ENCODE measurements at regions not wholly inside any gene's neighbourhood (a gene's known extent, or its start where the extent isn't known, plus 50 kb on each side); places are given as distances from the start of the nearest gene placed in this dataset.

DNA sequence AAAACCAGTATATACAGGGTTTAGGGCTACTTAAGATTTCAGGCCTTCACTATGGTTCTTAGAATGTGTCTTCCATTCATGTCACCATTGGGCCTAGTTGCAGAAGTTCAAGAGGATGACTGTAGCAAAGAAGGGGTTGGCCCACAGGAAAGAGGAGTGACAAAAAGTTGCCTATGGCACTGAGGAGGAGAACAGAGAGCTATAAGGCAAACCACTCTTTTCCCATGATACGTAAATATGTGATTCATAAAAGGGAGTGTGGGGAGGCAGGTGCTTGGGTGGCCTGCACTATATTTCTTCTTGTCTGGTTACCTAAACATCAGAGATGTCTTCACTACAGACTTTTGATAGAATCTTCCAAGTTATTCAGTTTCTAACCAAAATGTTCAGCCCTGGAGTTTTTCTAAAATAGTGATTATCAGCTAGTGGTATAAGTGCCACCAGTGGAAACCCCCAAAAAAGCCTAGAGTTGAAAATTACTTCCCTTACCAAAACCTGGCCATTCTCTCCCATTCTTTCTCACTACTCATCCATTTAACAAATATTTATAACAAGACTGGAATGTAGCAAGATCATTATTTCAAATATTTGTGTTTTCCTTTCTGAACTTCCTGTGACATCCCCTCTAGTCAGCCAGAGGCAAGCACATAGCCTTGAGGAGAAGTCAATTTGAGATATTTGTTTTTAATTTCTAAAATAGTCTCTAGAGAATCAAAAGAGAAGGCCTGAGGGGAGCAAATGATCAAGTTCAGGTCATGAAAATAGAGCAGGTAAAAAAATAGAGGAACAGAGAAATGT is 367.4 kb downstream of the EFNA5 start:
- no peak for ATAC-seq (ENCODE audit: low read depth)
- no peaks in the 10 kb centered on the region for H3K36me3 Mint-ChIP-seq
- no peak for DNase-seq (ENCODE audit: low spot score in 2 of 2)

DNA sequence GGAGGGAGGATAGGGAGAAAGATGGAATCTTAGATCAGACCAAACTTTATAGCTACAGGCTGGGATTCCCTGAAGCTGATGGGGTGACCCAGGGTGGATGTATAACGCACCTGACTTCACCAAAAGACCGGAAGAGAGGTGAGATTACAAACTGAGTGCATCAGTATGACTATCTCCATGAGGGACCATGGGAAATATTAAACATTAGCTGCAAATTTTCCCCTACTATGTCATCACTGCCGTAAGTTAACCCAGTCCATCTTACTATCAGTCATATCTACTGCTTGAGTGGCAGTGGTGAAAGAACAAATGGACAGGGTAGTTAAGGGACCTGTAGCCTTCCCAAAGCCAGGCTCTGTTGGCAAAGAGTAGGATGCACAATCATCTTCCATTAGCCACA is 368.3 kb downstream of the EFNA5 start:
- Mint-ChIP-seq H3K9me3 (no peaks in the 10 kb centered on the region), H3K36me3 (no peaks in the 10 kb centered on the region), H3K27ac (no peak overlapping the region), H3K27me3 (peaks cover 6% of the 10 kb centered on the region), H3K4me1 (no peaks in the 10 kb centered on the region), H3K4me3 (no peak overlapping the region)
- ATAC-seq (ENCODE audit: low read depth) = no peak
- DNase-seq (ENCODE audit: low spot score in 2 of 2) = no peak

More for the DNA sequence above, 367.4 kb downstream of the EFNA5 start:
- no peaks in the 10 kb centered on the region for H3K4me1 Mint-ChIP-seq
- no peaks in the 10 kb centered on the region for H3K9me3 Mint-ChIP-seq
- H3K4me3 Mint-ChIP-seq = no peak overlapping the region
- H3K27me3 Mint-ChIP-seq = peaks cover 1% of the 10 kb centered on the region
- no peak overlapping the region for H3K27ac Mint-ChIP-seq

DNA sequence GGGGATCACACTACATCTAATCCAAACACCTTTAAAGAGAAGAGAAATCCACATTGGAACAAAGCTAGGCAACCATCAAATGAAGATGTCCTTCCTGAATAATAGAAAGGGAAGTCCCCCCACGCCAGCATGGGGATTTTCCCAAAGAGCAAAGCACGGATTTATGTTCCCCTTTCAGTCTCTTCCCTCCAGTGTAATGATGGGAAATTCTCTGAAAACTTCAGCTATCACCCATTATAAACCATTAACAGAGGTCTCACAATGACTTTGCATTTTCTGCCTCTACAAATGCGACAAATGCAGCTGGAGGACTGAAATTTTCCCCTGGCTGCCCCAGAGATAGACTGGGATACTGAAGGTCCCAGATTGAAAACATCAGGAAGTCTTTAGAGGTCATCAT is 368.7 kb downstream of the EFNA5 start:
- Mint-ChIP-seq H3K4me3 (no peak overlapping the region), H3K9me3 (no peaks in the 10 kb centered on the region), H3K36me3 (no peaks in the 10 kb centered on the region), H3K27me3 (peaks cover 6% of the 10 kb centered on the region), H3K4me1 (no peaks in the 10 kb centered on the region), H3K27ac (no peak overlapping the region)
- ATAC-seq (ENCODE audit: low read depth) = no peak
- no peak for DNase-seq (ENCODE audit: low spot score in 2 of 2)

DNA sequence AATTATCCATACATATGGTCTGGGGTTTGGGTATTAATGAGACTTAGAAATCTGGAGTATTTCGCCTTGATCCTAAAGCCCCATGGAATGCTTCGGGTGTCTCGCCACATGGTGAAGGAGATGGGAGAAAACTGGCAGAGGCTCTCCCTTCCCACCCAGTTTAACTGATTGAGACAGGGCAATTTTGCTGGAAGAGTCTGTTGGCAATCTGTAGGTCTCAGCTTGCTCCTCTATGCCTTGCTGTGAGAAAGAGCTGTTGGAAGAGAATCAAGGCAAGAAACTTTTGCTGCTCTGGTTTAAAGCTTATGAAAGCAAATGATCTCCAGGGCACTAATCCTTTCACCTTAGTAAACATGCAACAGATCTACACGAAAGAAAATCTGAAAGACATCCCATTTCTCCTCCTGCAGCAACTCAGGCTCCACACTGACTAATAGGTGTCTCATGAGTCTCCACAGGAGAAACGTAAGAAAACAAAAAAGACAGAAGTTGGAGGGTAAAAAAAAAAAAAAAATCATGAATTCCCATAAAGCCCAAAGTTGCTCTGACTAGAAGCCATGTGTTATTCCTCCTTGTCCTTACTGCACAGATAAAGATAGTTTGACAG is 369.9 kb downstream of the EFNA5 start:
- Mint-ChIP-seq H3K9me3 (no peaks in the 10 kb centered on the region), H3K4me1 (no peaks in the 10 kb centered on the region), H3K36me3 (no peaks in the 10 kb centered on the region), H3K4me3 (no peak overlapping the region), H3K27me3 (peaks cover 5% of the 10 kb centered on the region), H3K27ac (no peak overlapping the region)
- ATAC-seq (ENCODE audit: low read depth) (no peak), DNase-seq (ENCODE audit: low spot score in 2 of 2) (no peak)

DNA sequence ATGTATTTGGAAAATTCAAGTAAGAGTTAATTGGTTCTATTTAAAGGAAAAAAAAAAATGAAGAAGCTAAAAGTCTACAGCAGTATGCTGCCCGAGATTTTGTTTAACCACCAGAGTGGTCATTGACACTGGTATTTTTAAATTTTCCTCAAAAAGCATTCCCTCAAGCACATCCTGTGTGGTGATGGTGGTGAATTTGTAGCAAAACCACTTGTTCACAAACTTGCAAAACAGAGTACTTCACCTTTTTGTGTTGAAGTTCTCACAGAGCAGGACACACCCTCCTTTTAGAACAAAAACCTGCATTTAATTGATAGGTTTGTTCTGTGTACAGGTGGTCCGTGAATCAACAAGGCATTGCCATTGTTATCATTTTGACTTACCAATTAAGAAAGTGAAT is 374.2 kb downstream of the EFNA5 start:
- DNase-seq (ENCODE audit: low spot score in 2 of 2) = no peak
- Mint-ChIP-seq H3K9me3 (no peaks in the 10 kb centered on the region), H3K36me3 (no peaks in the 10 kb centered on the region), H3K4me1 (no peaks in the 10 kb centered on the region), H3K27me3 (peaks cover 5% of the 10 kb centered on the region), H3K4me3 (no peak overlapping the region), H3K27ac (no peak overlapping the region)
- no peak for ATAC-seq (ENCODE audit: low read depth)

DNA sequence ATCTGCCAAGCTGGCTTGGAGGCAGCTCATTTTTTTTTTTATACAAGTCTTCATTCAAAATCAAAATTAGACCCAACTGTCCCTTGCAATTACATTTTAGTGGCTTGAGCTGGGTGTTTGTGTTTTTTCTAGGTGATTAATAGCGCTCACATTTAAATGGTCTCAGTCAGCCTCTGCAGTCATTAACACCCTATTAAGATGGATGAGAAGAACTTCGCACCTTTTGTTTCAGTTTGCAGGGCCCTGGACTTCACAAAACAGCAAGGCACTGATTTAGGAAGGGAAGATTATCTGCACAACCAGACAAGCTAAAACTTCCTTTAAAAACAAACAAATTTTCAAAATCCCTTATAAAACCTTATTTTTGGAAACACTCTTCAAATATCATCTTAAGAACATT is 374.8 kb downstream of the EFNA5 start:
- H3K4me3 Mint-ChIP-seq = no peak overlapping the region
- DNase-seq (ENCODE audit: low spot score in 2 of 2) = no peak
- H3K36me3 Mint-ChIP-seq = no peaks in the 10 kb centered on the region
- ATAC-seq (ENCODE audit: low read depth) = no peak
- H3K27me3 Mint-ChIP-seq = peaks cover 5% of the 10 kb centered on the region
- no peaks in the 10 kb centered on the region for H3K4me1 Mint-ChIP-seq
- H3K9me3 Mint-ChIP-seq = no peaks in the 10 kb centered on the region
- H3K27ac Mint-ChIP-seq = no peak overlapping the region

DNA sequence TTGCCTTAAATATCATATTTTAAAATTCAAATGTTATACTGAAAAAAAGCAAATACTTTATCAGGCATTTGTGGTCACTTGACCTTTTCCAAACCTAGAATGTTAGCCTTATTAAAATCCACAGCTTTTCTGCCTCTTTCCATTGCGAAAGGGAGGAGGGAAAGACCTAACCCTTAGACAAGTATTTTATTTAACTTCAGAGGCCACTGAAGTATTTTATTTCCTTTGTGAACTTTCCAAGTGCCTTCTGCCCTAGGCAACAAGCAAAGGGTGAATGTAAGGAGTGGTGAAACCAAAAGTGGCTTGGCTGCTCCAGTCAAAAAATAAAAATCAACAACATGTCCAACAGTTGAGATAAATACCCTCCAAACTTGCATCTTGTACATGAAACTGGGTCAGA is 376.1 kb downstream of the EFNA5 start:
- peaks cover 5% of the 10 kb centered on the region for H3K27me3 Mint-ChIP-seq
- H3K27ac Mint-ChIP-seq = no peak overlapping the region
- no peaks in the 10 kb centered on the region for H3K36me3 Mint-ChIP-seq
- H3K4me3 Mint-ChIP-seq = no peak overlapping the region
- no peaks in the 10 kb centered on the region for H3K4me1 Mint-ChIP-seq
- DNase-seq (ENCODE audit: low spot score in 2 of 2) (no peak), ATAC-seq (ENCODE audit: low read depth) (no peak)
- no peaks in the 10 kb centered on the region for H3K9me3 Mint-ChIP-seq

DNA sequence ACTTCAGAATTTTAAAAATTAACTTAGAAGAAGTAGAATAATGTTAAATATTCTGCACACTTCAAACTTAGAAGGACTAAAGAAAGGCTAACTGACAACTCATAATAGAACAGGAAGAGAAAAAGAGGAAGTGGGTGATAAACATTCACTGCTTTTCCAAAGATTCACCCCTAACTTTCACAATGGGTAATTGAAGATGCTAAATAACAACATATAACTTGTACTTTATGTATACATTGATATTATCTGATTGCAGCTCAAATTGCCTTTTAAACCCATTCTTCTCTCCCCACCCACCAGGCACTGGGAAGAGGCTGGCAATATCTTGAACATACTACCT is 376.6 kb downstream of the EFNA5 start:
- no peaks in the 10 kb centered on the region for H3K36me3 Mint-ChIP-seq
- peaks cover 3% of the 10 kb centered on the region for H3K4me1 Mint-ChIP-seq
- H3K27ac Mint-ChIP-seq = no peak overlapping the region
- no peaks in the 10 kb centered on the region for H3K9me3 Mint-ChIP-seq
- no peak overlapping the region for H3K4me3 Mint-ChIP-seq
- peaks cover 7% of the 10 kb centered on the region for H3K27me3 Mint-ChIP-seq
- DNase-seq (ENCODE audit: low spot score in 2 of 2) (no peak), ATAC-seq (ENCODE audit: low read depth) (peak; percentile 34)

DNA sequence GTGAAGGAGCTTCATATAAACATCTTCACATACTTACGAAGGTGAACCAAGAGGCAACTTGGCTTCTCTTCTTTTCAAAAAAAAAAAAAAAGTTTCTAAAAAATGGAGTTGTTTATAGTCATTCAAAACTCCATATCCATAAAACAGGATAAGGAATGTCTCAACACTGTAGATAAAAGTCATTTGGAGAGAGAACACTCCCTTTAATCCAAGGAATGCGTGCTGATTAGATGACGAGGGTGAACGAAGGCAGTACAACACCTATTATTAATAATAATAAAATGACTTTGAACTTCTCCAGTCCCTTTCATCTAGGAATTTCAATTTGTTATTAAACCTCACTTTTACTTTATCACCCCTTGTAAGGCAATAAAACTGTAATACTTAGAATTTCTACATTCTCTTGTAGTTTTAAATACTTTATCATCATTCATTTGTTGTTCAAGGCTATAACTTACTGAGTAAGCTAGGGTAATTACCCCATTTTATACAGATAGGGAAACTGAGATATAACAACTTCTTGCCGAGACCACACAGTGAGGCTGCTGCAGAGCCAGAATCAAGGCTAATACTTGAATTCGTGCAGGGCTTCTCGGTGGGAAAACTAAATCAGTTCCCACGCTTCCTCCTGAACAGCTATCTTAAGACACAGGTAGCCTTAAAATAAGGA is 377.1 kb downstream of the EFNA5 start:
- H3K4me3 Mint-ChIP-seq = no peak overlapping the region
- H3K4me1 Mint-ChIP-seq = peaks cover 6% of the 10 kb centered on the region
- no peaks in the 10 kb centered on the region for H3K36me3 Mint-ChIP-seq
- no peaks in the 10 kb centered on the region for H3K9me3 Mint-ChIP-seq
- no peak overlapping the region for H3K27ac Mint-ChIP-seq
- ATAC-seq (ENCODE audit: low read depth) = no peak
- DNase-seq (ENCODE audit: low spot score in 2 of 2) = no peak
- peaks cover 9% of the 10 kb centered on the region for H3K27me3 Mint-ChIP-seq

DNA sequence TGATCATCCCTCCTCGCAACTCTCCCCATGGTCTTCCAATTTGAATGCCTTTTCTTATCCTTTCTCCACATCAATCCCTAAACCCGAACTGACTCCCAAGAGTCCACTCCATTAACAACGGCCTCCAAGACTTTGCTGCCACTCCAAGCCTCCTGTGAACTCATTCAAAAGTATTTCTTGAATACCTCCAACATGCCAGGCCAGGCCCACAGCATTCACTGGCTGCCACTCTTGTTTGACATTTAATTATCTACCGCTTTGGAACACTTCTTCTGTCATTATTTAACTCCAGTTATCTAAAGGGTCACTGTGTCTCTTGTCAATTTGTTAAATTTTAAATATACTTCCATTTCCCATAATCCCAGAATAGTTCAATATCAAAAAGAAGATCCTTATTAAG is 378.9 kb downstream of the EFNA5 start:
- ATAC-seq (ENCODE audit: low read depth) (no peak), DNase-seq (ENCODE audit: low spot score in 2 of 2) (no peak)
- Mint-ChIP-seq H3K9me3 (no peaks in the 10 kb centered on the region), H3K27ac (no peak overlapping the region), H3K36me3 (no peaks in the 10 kb centered on the region), H3K4me1 (peaks cover 6% of the 10 kb centered on the region), H3K4me3 (no peak overlapping the region), H3K27me3 (peaks cover 5% of the 10 kb centered on the region)

DNA sequence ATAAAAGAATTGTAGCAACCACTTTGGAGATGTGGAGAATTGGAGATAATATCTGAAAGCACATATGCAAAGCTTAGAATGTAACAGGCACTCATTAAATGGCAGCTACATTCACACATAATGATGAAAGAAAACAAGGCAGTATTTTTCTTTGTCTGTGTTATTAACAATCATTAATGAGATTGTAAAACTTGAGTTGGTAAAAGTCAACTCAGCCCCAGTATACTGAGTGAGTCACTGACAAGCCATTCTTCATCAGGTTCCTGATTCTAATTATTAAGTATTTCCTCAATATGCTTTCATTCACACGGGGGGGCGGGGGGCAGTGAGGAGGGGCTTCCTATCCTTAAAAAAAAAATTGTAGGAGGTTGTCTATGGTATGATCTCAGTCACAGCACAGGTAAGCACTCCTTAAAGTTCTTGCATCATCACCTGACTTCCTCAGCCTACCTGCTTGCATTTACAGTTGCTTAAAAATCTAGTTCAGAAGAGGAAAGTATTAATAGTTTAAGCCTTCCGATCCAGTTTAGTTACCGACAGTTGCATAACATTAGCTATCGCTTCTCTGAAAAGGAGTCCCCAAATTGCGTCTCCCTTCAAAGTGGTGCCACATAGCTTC is 379.8 kb downstream of the EFNA5 start:
- Mint-ChIP-seq H3K4me3 (no peak overlapping the region), H3K4me1 (peaks cover 6% of the 10 kb centered on the region)
- no peak for ATAC-seq (ENCODE audit: low read depth)

DNA sequence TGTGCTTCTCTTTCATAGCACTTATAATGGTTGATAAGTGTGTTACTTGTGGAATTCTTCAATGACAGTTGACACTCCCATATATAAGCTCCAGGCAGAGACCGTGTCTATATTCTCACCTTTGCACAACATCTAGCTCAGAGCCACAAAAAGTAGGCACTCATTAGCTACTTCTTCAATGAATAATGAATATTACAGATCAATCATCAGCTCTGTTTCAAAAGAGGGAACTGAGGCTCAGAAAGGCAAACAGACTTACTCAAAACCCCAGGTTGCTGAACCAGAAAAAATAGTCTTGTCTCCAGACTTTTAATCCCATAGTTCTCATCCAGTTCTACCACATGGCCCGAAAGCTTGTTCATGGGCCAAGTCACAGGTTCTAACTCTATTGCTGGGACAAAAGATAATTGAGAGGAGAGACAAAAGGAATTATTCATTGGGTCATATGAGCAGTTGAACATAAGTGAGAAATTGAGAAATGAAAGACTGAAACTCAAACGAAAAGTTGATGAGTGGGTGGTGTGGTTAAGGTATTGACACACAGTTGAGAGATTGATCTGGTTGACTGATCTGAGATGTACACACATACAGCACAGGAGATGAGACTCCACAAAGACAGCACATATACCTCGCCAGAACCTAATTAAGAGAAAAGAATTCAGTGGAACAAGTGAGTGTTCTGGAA is 381.6 kb downstream of the EFNA5 start:
- H3K4me3 Mint-ChIP-seq = no peak overlapping the region
- H3K9me3 Mint-ChIP-seq = no peaks in the 10 kb centered on the region
- no peaks in the 10 kb centered on the region for H3K36me3 Mint-ChIP-seq
- H3K27ac Mint-ChIP-seq = no peak overlapping the region
- peaks cover 6% of the 10 kb centered on the region for H3K4me1 Mint-ChIP-seq
- DNase-seq (ENCODE audit: low spot score in 2 of 2) (no peak), ATAC-seq (ENCODE audit: low read depth) (no peak)
- peaks cover 5% of the 10 kb centered on the region for H3K27me3 Mint-ChIP-seq

More for the DNA sequence above, 379.8 kb downstream of the EFNA5 start:
- Mint-ChIP-seq H3K9me3 (no peaks in the 10 kb centered on the region), H3K27me3 (peaks cover 5% of the 10 kb centered on the region), H3K36me3 (no peaks in the 10 kb centered on the region), H3K27ac (no peak overlapping the region)
- DNase-seq (ENCODE audit: low spot score in 2 of 2) = no peak

DNA sequence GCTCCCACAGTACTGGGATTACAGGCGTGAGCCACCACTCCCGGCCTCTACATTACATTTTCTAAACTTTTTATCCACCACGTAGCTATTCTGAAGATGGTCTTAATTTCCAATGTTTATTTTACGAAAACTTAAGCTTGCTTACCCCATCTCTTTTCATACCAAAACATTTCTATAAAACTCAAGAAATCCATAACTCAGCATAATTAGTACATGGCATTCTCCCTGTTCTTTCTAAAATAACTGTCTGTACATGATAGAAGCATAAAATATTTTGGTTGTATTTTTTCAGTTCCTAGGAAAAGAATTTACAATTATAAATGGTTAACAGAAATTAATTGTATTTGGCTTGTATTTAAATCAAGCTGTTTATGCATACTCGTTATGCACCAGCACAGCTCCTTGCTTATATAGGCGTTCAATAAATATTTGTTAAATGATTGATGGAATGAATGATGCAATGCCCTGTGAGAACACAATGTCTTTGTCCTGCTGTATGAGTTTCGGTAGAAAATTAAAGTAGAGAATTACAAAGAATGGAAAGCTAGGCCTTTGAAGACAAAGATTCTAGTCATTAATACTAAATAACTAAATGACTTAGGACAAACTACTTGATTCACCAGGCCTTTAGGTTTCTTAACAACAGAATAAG is 384.2 kb downstream of the EFNA5 start:
- DNase-seq (ENCODE audit: low spot score in 2 of 2) (no peak), ATAC-seq (ENCODE audit: low read depth) (no peak)
- H3K36me3 Mint-ChIP-seq = no peaks in the 10 kb centered on the region
- no peaks in the 10 kb centered on the region for H3K9me3 Mint-ChIP-seq
- H3K27me3 Mint-ChIP-seq = peaks cover 6% of the 10 kb centered on the region
- no peak overlapping the region for H3K27ac Mint-ChIP-seq
- no peak overlapping the region for H3K4me3 Mint-ChIP-seq
- peaks cover 6% of the 10 kb centered on the region for H3K4me1 Mint-ChIP-seq
